SK-N-MC (cell line): ENCODE measurements at regions not wholly inside any gene's neighbourhood (a gene's known extent, or its start where the extent isn't known, plus 50 kb on each side); places are given as distances from the start of the nearest gene placed in this dataset.
A peak's percentile ranks its signal among the peaks of the same experiment; 100 is the strongest.

Source experiments
- DNase-seq: peaks from one replicate; pipeline ENCODE4 v3.0.0-alpha.2; 2011; ENCODE audit warnings: low read depth, low spot score
- H3K27ac ChIP-seq: fragments of 200-600 bp; sonication (generic); 2 replicates; pipeline ENCODE4 v1.5.1; 2016; ENCODE audit warnings: mixed run types
- H3K36me3 ChIP-seq: fragments of 200-600 bp; sonication (generic); 2 replicates; pipeline ENCODE4 v1.6.1; 2017; ENCODE audit warnings: antibody characterized with exemption, low read length, mixed read lengths; ENCODE audit not compliant: insufficient read depth
- H3K4me3 ChIP-seq: fragments of 200-600 bp; sonication (generic); 2 replicates; pipeline ENCODE4 v1.5.1; 2016
- H3K9ac ChIP-seq: fragments of 200-600 bp; sonication (generic); 2 replicates; pipeline ENCODE4 v1.8.0; 2017; ENCODE audit warnings: mixed run types, mixed read lengths; ENCODE audit not compliant: insufficient read length
- H3K9me3 ChIP-seq: fragments of 200-600 bp; sonication (generic); 2 replicates; pipeline ENCODE4 v1.6.1; 2017; ENCODE audit warnings: low read depth, mild to moderate bottlenecking, antibody characterized with exemption, low read length, moderate library complexity, mixed read lengths
- EZH2 ChIP-seq: fragments of 200-600 bp; sonication (generic); IDR thresholded peaks from one replicate; pipeline ENCODE4 v1.6.1; 2017; ENCODE audit warnings: antibody characterized with exemption
- FOXP2 ChIP-seq: optimal IDR thresholded peaks from 2 replicates; pipeline ENCODE3; 2011; ENCODE audit warnings: mild to moderate bottlenecking, moderate library complexity; ENCODE audit not compliant: insufficient read depth; ENCODE audit errors: extremely low read length, control extremely low read depth
- POLR2AphosphoS5 ChIP-seq: IDR thresholded peaks from 2 replicates; pipeline ENCODE4 v1.6.1; 2012; ENCODE audit warnings: mild to moderate bottlenecking, low read depth, low read length, borderline replicate concordance

- no peak overlapping the region for H3K9ac ChIP-seq
- TF ChIP-seq FOXP2, result no peak
- no peak for TF ChIP-seq EZH2
- no peak for TF ChIP-seq POLR2AphosphoS5
- DNase-seq, result no peak
- H3K4me3 ChIP-seq, result no peak overlapping the region
- H3K36me3 ChIP-seq, result no peaks in the 10 kb centered on the region
- H3K27ac ChIP-seq, result no peak overlapping the region
- H3K9me3 ChIP-seq, result no peaks in the 10 kb centered on the region
These were observed 134.9 kb upstream of the CCDC196 start for GRCh38 chr14:66351310-66351709.

DNA sequence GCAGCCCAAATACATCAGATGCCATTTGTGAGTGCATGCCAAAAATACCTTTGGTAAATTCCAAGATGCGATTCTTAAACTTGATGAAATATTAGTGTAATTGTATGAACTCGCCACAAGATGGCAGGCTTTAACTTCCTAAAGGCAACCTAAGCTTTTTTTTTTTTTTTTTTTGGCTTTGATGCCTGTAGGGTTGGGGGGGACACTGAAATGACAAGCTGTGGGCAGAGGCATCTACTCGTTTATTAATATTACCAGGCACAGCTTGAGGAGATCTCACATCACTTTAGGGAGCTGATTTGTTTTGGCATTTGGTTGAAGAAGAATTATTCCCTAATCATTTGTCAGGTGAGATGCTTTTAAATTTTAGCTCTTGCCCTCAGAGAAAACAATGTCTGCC, 126.7 kb upstream of the CCDC196 start:
- DNase-seq, result peak; percentile 50
- Histone ChIP-seq H3K4me3 (no peak overlapping the region), H3K27ac (no peak overlapping the region), H3K9ac (no peak overlapping the region), H3K9me3 (no peaks in the 10 kb centered on the region), H3K36me3 (no peaks in the 10 kb centered on the region)
- no peak for TF ChIP-seq FOXP2
- TF ChIP-seq POLR2AphosphoS5, result no peak
- TF ChIP-seq EZH2, result no peak

GRCh38 chr14:66360366-66360926, 125.7 kb upstream of the CCDC196 start:
- H3K36me3 ChIP-seq, result no peaks in the 10 kb centered on the region
- H3K27ac ChIP-seq, result no peak overlapping the region
- no peaks in the 10 kb centered on the region for H3K9me3 ChIP-seq
- H3K9ac ChIP-seq, result no peak overlapping the region
- no peak for DNase-seq
- no peak overlapping the region for H3K4me3 ChIP-seq
- TF ChIP-seq POLR2AphosphoS5, result no peak
- TF ChIP-seq EZH2, result no peak
- no peak for TF ChIP-seq FOXP2

- no peak for DNase-seq
- Histone ChIP-seq H3K9me3 (no peaks in the 10 kb centered on the region), H3K36me3 (no peaks in the 10 kb centered on the region), H3K4me3 (no peak overlapping the region), H3K9ac (no peak overlapping the region), H3K27ac (no peak overlapping the region)
- TF ChIP-seq FOXP2 (no peak), POLR2AphosphoS5 (no peak), EZH2 (no peak)
These were observed 125.2 kb upstream of the CCDC196 start for GRCh38 chr14:66361013-66361412.

GRCh38 chr14:66365388-66365787, 120.8 kb upstream of the CCDC196 start:
- TF ChIP-seq EZH2, result no peak
- no peak for TF ChIP-seq FOXP2
- no peak for TF ChIP-seq POLR2AphosphoS5
- H3K36me3 ChIP-seq, result no peaks in the 10 kb centered on the region
- DNase-seq, result no peak

DNA sequence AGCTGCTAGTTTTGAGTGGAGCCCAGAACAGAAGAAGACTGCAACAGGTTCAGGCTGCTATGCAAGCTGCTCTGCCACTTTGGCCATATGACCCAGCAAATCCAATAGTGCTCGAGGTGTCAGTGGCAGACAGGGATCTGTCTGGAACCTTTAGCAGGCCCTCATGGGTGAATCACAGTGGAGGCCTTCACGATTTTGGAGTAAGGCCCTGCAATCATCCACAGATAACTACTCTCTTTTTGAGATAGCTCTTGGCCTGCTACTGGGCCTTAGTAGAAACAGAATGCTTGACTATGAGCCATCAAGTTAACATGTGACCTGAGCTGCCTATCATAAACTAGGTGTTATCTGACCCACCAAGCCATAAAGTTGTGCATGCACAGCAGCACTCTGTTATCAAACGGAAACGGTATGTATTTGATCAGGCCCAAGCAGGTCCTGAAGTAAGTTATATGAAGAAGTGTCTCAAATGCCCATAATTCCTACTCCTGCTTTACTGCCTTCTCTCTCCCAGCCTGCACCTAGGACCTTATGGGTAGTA, 116.9 kb upstream of the CCDC196 start:
- H3K9me3 ChIP-seq, result no peaks in the 10 kb centered on the region
- no peak overlapping the region for H3K27ac ChIP-seq
- H3K36me3 ChIP-seq, result no peaks in the 10 kb centered on the region
- no peak overlapping the region for H3K4me3 ChIP-seq
- H3K9ac ChIP-seq, result no peak overlapping the region
- TF ChIP-seq FOXP2, result no peak
- no peak for TF ChIP-seq EZH2
- no peak for TF ChIP-seq POLR2AphosphoS5
- no peak for DNase-seq

More at GRCh38 chr14:66365388-66365787, 120.8 kb upstream of the CCDC196 start:
- Histone ChIP-seq H3K9ac (no peak overlapping the region), H3K4me3 (no peak overlapping the region), H3K9me3 (no peaks in the 10 kb centered on the region), H3K27ac (no peak overlapping the region)

GRCh38 chr14:66371776-66372175, 114.4 kb upstream of the CCDC196 start:
- H3K9me3 ChIP-seq, result no peaks in the 10 kb centered on the region

GRCh38 chr14:66375046-66375964, 110.9 kb upstream of the CCDC196 start:
- H3K36me3 ChIP-seq, result no peaks in the 10 kb centered on the region
- no peak overlapping the region for H3K27ac ChIP-seq
- no peak for DNase-seq
- H3K9ac ChIP-seq, result no peak overlapping the region
- H3K9me3 ChIP-seq, result no peaks in the 10 kb centered on the region
- no peak overlapping the region for H3K4me3 ChIP-seq
- TF ChIP-seq POLR2AphosphoS5 (no peak), FOXP2 (no peak), EZH2 (no peak)

More at GRCh38 chr14:66371776-66372175, 114.4 kb upstream of the CCDC196 start:
- H3K9ac ChIP-seq, result no peak overlapping the region
- TF ChIP-seq POLR2AphosphoS5, result no peak
- no peak for TF ChIP-seq FOXP2
- TF ChIP-seq EZH2, result no peak
- no peak overlapping the region for H3K27ac ChIP-seq
- no peak for DNase-seq
- no peak overlapping the region for H3K4me3 ChIP-seq
- H3K36me3 ChIP-seq, result no peaks in the 10 kb centered on the region
